HG03439 (cell line): ENCODE measurements at regions not wholly inside any gene's neighbourhood (a gene's known extent, or its start where the extent isn't known, plus 50 kb on each side); places are given as distances from the start of the nearest gene placed in this dataset.

Source experiments
- ATAC-seq: cut with Tn5 transposase; IDR thresholded peaks from one replicate; pipeline ENCODE4 v1.9.1; 2021; ENCODE audit warnings: mild to moderate bottlenecking, moderate library complexity; ENCODE audit not compliant: unreplicated experiment

DNA sequence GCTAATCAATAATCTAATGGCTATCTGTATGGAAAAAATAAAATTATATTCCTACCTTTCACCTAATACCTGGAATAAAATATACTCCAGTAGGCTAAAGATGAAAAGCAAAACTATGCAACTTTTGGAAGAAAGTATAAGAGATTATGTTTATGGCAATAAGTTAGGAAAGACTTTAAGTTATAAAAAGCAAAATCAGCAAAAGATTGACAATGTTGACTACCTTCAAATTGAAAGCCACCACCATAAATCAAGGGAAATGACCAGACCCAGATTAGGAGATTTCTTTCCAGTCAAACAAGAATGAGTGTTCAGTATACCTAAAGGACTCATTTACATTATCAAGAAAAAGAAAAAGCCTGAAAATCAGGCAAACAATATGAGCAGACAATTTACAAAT lies 159.1 kb upstream of the ZBED5 start:
- ATAC-seq = no peak

DNA sequence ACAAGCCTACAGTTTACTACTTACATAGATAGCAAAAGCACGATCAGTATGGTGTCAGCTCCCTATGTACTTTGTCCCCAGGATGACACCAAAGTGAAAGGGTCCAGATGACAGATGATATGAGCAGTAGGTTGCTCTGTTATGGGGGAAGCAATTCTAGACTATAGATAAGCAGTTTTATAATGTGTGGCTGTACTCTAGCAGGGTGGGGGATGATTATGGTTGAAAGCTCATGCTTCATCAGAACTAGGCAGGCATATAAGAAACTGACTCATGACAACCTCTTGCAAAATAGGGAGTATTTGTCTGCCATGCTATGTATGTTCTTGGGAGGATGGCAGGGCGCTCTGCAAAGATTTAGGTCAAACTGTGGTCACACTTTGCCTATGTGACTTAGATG lies 158.2 kb upstream of the ZBED5 start:
- no peak for ATAC-seq

DNA sequence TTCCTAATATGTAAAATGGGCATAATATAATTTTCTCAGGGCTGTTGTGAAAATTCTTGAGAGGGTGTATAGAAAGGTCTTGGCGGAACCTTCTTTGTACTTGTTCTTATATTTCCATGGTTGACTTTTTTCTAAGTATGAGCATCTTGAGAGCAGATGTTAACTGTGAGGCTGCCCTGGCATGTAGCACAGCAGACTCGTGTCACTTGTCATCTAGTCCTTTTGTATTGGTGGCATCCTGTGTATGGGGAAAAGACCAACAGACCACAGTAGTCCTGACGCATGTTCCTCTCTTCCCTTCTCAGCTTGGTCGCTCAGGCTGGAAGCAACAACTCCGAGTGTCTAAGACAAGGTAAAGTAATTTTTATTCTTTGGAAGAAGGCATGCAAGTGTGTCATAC lies 153.8 kb upstream of the ZBED5 start:
- ATAC-seq = no peak

DNA sequence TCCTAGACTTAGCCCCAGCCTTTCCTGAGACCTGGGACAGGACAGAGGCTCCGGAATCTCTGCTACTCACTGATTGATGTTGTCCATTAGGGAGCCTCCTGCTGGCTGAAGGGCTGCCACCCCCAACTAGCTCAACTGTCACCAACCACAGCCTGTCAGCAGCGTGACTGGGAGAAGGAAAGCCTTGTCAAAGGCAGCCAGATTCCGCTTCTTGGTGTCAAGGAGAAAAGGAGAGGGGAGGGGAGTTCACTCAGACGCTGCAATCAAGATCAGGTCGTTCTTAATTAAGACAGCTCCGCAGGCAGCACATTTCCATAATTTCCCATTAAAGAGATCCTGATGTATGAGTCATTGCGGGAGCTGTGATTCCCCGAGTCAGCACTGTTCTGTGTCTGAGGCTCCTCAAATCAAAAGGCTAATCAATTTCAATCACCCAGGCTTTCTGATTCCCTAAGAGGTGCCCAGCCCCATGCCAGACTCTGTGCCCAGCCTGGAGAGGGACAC lies 152.8 kb upstream of the ZBED5 start:
- ATAC-seq = no peak

- ATAC-seq = no peak
Measured at GRCh38 chr11:11009179-11009578, 151.3 kb upstream of the ZBED5 start.

DNA sequence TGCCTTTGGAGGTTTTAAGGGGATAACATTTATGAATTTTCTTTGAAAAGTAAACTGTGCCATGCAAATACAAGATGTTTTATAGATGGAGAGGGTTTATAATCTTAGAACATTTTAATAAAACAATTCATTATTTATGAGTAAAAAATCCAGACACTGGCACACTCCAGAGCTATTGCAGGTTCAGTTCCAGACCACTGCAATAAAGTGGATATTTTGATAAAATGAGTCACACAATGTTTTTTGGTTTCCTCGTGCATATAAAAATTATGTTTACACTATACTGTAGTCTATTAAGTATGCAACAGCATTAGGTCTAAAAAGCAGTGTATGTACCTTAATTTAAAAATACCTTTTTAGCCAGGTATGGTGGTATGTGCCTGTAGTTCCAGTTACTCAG lies 146.2 kb upstream of the ZBED5 start:
- no peak for ATAC-seq

DNA sequence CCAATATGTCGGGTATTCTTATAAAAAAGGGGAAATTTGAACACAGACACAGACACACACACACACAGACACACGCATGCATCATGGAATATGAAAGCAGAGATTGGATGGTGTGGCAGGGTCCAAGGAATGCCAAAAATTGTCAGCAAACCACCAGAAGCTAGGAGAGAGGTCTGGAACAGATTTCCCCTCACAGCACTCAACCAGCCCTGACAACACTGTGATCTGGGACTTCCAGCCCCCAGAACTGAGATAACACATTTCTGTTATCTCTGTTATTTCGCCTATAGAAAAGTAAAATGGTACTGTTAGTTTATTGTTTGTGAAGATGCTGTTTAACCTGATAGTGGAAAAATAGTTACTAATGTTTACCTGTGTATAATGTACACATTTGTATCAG lies 145.4 kb upstream of the ZBED5 start:
- no peak for ATAC-seq

GRCh38 chr11:11000579-11001283 lies 142.9 kb upstream of the ZBED5 start:
- ATAC-seq = no peak

DNA sequence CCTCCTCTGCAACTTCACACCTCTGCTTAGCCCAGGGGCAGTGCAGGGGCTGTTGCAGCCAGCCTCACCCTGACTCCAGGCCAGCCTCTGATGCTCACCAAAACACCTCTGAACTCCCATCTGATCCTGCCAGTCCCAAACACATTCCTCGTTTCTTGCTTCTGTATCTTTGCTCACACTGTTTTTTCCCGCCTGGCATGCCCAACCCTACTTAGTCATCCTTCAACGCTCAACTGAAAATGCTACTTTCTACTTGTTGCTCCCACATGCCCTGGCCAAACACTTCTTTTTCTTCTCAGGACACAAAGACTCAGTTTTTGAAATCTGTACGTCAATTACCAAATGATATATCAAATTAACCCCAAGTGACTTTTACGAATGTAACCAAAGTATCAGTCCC lies 140.8 kb upstream of the ZBED5 start:
- ATAC-seq = no peak

DNA sequence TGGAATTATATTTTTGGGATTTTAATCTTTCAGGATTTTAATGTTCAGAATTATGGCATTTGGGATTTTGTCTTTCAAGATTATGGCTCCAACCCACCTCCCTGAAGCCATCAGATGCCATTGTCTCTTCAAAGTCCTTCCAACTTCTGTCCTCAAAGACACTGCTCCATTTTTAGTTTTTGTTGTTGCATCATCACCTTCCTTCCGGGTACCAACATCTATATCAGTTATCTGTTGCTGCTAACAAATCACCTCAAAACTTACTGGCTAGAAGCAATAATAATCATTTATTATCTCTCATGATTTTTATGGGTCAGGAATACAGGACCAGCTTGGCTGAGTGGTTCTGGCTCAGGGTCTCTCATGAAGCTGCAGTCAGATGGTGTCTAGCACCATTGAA lies 138.8 kb upstream of the ZBED5 start:
- no peak for ATAC-seq

DNA sequence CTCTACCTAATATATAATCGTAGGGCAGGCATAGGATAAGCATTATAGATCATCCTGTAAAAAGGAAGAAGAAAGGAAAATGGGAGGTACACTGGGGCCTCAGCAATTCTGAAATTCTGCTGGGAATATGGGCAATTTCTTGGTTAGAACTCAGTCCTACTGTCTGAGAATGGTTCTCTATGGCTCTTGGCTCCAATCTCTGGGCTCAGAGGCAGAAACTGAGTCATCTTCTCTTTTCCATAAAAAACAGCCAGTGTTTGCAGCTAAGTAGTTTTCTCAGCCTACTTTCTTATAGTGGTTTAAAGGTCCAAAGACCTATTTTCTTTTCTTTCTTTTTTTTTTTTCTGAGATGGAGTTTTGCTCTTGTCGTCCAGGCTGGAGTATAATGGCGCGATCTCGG lies 135.8 kb upstream of the ZBED5 start:
- no peak for ATAC-seq

GRCh38 chr11:10993186-10993585 lies 135.3 kb upstream of the ZBED5 start:
- ATAC-seq = no peak

GRCh38 chr11:10991393-10991792 lies 133.5 kb upstream of the ZBED5 start:
- ATAC-seq = no peak

DNA sequence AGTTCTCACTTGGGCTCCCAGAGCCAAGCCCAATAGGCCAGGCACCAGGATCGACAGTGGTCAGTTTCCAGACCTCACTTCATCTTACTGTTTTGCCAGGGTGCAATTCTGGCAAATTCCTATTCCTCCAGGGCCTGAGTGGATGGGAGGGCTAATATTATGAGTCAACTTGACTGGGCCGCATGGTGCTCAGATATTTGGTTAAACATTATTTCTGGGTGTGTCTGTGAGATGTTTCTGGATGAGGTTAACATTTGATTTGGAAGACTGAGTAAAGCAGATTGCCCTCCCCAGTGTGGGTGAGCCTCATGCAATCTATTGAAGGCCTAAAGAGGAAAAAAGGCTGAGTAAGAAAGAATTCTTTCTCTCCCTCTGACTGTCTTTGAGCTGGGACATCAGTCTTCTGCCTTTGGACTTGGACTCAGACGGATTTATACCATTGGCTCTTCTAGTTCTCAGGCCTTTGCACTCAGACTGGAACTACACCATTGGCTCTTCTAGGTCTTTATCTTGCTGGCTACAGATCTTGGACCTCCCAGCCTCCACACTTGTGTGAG lies 132.9 kb upstream of the ZBED5 start:
- ATAC-seq = no peak

GRCh38 chr11:10990160-10990559 lies 132.3 kb upstream of the ZBED5 start:
- ATAC-seq = no peak

- no peak for ATAC-seq
Measured at GRCh38 chr11:10986006-10986405, 128.2 kb upstream of the ZBED5 start.

DNA sequence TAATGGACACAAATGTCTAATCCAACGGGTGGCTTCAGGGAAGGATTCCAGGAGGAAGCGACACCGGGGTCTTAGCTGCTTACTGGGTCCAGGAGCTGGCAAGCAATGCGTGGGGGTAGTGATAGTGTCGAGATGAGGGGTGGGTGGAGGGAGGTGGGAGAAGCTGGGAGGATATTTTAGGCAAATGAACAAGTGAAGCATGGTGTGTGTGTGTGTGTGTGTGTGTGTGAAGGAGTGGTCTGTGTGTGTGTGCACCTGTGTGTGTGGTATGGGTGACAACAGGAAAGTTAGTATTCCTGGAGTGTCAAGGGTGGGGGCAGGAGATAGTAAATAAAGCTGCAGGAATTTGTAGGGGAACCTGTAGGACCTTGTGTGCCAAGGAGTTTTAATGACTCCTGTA lies 126.9 kb upstream of the ZBED5 start:
- no peak for ATAC-seq

DNA sequence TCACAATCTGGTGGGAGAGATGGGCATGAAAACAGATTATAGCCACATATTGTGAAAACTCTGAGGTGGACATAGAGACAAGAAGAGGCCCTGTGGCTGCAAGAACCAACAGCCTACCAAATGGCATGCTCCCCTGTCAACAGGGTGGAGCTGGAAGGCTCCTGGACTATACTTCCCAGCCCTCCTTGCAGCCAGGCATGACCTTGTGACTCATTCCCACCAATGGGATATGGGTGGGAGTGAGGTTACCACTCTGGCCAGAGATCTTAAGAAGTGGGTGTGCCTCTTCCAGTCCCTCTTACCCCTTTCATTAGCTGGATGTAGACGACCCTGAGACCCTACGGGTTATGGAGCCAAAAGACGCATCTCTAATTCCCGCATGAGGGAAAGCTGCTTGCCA lies 126.4 kb upstream of the ZBED5 start:
- no peak for ATAC-seq

- ATAC-seq = no peak
Measured at GRCh38 chr11:10982704-10983510, 125.1 kb upstream of the ZBED5 start.

DNA sequence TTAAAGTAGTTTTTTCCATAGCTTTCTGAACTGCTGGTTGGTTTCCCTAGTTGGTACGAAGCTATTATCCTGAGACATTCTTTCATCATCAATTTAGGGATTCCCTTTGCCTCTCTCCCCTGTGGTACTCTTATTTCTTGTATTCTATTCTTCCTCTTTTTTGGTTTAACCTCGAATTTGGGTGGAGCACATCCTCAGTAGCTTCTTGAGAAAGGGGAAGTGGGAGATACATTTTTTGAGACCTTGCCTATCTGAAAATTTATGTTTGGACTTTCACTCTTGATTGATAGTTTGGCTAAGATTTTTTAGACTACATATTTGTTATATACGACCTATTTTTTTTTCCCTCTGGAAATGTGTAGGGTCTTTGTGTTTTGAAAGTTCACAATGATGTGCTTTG lies 121.7 kb upstream of the ZBED5 start:
- ATAC-seq = no peak

DNA sequence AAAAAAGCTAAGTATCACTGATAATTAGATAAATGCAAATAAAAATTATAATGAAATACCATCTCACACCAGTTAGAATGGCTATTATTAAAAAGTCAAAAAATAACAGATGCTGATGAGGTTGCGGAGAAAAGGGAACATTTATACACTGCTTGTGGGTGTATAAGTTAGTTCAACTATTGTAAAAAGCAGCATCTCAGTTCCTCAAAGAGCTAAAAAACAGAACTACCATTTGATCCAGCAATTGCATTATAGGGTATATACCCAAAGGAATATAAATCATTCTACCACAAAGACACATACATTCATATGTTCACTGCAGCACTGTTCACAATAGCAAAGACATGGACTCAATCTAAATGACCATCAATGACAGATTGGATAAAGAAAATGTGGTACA lies 120.3 kb upstream of the ZBED5 start:
- no peak for ATAC-seq

DNA sequence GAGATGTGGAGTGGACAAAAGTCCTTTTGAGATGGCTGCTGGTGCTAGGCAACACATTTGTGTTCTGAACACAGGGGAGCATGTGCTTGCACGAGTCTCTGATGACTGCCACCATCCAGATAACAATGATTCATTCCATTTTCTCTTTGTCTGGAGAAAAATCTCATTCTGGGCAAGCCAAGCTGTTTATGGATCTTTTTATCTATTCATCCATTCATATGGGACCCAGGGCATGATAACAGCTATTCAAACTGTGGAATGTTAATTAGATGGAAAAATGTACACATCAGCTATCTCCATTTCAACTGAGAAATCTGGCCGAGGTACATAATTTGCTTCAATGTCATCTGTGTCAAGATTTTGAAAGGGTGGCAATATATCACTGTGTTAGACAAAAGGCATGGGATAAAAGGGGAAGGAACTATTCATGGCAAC lies 117.5 kb upstream of the ZBED5 start:
- no peak for ATAC-seq
